ENCODE measurements at regions not wholly inside any gene's neighbourhood (a gene's known extent, or its start where the extent isn't known, plus 50 kb on each side); places are given as distances from the start of the nearest gene placed in this dataset.

GRCh38 chrX:3788494-3789233 lies 75.2 kb upstream of the PRKX start:
- TF ChIP-seq CTCF (IDR thresholded peaks at IDR 0.05) (no peak), ZFX (IDR thresholded peaks at IDR 0.05; ENCODE audit: borderline replicate concordance) (no peak)
